Daoy (cell line): ENCODE measurements at regions not wholly inside any gene's neighbourhood (a gene's known extent, or its start where the extent isn't known, plus 50 kb on each side); places are given as distances from the start of the nearest gene placed in this dataset.
A peak's percentile ranks its signal among the peaks of the same experiment; 100 is the strongest.
"Not testable (repeated sequence)": the region's sequence is repeated elsewhere in the genome, so short reads cannot be mapped to it uniquely, and the experiment has no call there.

Experiments used
- DNase-seq: peaks from one replicate; pipeline ENCODE4 v3.0.0-alpha.2; 2015; ENCODE audit warnings: low read depth

DNA sequence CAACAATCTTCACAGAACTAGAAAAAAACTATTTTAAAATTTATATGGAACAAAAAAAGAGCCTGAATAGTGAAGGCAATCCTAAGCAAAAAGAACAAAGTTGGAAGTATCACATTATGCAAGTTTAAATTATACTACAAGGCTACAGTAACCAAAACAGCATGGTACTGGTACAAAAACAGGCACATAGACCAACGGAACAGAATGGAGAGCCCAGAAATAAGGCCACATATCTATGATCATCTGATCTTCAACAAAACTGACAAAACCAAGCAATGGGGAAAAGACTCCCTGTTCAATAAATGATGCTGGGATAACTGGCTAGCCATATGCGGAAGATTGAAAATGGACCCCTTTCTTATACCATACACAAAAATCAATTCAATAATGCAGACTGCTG lies 74.4 kb upstream of the RTN4 start:
- not testable (repeated sequence) for DNase-seq

DNA sequence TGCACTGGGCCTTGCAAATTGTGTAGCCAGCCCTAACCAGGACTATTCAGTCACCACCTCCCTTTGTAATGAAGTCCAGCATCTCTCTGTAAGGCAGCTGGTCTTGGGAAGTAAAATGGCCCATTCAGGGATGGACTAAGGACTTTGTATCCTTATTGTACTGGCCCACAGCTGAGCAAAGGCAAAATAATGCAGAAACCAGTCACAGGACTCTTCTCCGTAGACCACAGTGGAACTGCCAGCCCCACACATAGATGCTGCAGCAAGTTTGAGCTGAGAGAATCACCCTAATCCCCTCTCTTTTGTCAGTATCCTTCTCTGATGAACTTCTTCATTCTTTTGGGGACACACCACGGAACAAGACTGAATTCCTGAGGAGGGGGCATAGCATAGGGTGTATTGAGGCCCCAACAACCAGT lies 73.6 kb upstream of the RTN4 start:
- no peak for DNase-seq

DNA sequence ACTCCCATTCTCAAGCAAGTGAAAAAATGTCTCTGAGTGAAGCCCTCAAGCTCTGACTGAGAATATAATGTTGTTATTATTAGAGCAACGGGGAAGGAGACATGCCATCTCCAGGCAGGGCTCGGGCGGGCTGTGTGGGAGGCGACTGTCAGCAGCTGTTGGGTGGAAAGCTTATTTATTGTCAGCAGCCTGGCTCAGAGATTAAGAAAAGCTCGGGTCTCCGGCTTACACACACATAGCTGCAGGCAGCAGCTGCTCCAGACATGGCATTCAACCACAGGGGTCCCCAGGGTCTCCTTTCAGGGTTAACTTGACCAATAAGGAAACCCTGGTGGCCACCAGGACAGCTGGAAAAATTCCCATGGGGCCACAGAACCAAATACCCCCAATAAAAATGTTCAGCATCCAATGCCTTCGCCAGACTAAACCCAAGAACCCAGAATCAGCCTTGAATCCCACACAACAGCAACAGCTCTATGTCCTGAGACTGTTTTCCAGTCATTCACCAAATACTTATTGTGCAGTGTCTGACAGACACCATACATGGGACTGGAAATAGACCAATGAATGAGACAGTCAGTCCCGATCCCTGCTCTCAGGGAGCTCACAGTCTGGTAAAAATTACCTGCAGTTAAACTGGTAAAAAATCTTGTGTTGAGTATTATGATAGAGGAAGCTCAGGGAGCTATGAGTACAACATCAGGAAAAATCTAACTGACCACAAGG lies 70.5 kb upstream of the RTN4 start:
- DNase-seq, result no peak

GRCh38 chr2:55119711-55120487 lies 69.6 kb upstream of the RTN4 start:
- no peak for DNase-seq

GRCh38 chr2:55118643-55119083 lies 68.4 kb upstream of the RTN4 start:
- DNase-seq, result no peak

DNA sequence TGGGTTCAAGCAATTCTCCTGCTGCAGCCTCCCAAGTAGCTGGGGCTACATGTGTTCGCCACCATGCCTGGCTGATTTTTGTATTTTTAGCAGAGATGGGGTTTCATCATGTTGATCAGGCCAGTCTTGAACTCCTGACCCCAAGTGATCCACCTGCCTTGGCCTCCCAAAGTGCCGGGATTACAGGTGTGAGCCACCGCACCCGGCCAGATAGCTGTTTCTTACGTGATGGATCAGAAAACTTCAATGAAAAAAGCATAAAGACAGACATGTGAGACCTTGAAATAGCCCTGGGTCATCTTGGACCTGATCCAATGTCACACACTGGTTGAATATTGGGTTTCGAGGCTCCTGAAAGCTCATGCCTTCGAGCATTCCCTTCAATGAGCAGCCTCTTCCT lies 66.7 kb upstream of the RTN4 start:
- no peak for DNase-seq

- no peak for DNase-seq
These were observed 66.3 kb upstream of the RTN4 start for GRCh38 chr2:55116598-55116964.

GRCh38 chr2:55115761-55116597 lies 65.7 kb upstream of the RTN4 start:
- DNase-seq, result peak; percentile 79

- DNase-seq, result no peak
These were observed 64.3 kb upstream of the RTN4 start for GRCh38 chr2:55114597-55114996.

DNA sequence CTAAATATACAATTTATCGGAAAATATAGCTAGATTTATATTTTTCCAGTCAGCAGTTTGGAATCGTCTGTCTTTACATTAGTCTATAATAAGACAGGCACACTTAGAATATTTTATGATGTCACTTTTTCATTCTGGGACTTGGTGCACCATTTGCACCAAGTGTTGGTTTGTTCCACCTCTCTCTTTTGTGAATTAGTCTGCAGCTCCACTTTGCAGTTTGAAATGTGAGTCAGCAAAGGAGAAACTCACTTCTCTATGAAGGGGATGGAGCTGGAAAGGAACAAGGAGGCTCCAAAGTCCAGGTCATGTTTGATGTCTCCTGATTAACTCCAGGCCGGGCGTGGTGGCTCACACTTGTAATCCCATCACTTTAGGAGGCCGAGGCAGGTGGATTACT lies 63.8 kb upstream of the RTN4 start:
- no peak for DNase-seq

GRCh38 chr2:55112229-55113031 lies 62.2 kb upstream of the RTN4 start:
- DNase-seq, result peak; percentile 46

DNA sequence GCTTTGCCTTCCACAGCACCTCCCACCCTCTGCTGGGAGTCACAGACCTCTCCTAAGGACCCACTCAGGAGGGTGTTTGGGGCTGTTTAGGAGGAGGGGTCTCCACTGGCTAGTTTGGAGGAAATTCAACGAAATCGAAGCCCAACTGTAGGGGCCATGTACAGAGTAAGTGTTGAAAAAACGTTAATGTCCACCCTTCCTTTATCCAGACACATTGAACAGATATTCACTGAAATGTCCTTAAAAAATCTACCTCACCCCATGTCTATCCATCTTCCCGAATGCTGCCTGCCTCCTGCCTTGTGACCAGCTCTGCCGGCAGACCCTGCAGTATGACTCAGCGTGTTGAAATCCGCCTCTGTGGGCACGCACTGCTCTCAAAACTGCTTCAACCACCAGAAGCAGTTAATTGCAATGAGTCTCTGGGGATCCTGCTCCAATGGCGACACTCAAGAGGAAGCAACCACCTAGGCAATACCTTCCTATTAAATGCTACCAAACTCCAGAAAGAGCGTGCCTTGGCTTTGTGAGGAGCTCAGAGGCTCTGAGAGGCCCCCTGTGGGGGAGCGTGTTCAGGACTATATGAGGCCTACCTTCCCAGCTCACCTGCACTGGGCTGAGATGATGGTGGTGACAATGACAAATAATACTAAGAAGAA lies 61.4 kb upstream of the RTN4 start:
- peak; percentile 96 for DNase-seq

- DNase-seq, result no peak
These were observed 60.9 kb upstream of the RTN4 start for GRCh38 chr2:55111230-55111569.

DNA sequence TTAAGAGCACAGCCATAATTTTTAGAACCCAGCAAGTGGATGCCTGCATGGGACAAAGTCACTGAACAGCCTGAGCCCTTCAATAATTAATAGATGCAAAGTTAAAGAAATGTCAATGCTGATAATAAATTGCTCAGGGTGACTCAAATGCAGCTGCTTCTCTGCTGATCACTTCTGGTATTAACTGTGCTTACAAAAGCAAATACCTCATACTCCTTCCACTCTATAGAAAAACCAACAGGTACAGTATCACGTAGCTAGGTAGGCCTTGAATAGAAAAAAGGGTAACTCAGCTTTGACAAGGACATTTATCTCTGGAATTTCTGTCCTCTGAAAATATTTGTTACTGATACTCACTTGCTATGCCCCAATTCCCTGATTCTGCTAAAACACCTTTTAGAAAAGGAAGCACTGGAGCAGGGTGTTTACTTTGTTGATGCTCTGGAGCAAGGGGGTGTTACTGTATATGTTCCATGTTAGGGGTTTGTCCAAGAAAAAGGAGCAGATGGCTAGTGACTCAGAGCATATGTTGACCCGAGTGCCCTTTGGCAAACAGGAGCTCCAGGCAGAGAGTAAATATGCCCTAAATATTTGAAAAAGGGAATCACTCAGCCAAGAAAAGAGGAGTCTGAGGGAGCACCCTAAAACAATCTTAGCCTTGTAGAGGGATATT lies 59.1 kb upstream of the RTN4 start:
- DNase-seq, result peak; percentile 54

GRCh38 chr2:55108456-55109160 lies 58.4 kb upstream of the RTN4 start:
- no peak for DNase-seq

- no peak for DNase-seq
These were observed 57.2 kb upstream of the RTN4 start for GRCh38 chr2:55107436-55107835.

DNA sequence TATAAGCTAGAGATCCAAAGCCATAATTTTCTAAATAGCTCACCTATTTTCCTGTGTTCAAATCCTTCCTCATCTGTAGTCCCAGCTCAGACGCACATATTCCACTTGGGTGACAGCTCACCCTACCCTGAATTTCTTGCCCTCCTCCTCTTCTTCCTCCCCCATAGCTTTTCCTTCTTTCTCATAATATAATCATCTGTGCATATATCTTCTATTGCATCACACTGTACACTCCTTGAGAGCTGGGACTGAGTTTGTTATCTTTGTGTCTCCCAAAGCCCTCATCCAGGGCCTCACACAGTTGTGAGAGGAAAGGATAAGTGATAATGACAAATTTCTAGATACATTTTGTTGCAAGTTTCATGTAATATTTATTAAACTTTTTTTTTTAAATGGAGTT lies 55.9 kb upstream of the RTN4 start:
- DNase-seq, result no peak

GRCh38 chr2:55105456-55105855 lies 55.2 kb upstream of the RTN4 start:
- DNase-seq, result no peak

GRCh38 chr2:55103046-55103445 lies 52.8 kb upstream of the RTN4 start:
- no peak for DNase-seq
